ENCODE measurements at regions not wholly inside any gene's neighbourhood (a gene's known extent, or its start where the extent isn't known, plus 50 kb on each side); places are given as distances from the start of the nearest gene placed in this dataset.

DNA sequence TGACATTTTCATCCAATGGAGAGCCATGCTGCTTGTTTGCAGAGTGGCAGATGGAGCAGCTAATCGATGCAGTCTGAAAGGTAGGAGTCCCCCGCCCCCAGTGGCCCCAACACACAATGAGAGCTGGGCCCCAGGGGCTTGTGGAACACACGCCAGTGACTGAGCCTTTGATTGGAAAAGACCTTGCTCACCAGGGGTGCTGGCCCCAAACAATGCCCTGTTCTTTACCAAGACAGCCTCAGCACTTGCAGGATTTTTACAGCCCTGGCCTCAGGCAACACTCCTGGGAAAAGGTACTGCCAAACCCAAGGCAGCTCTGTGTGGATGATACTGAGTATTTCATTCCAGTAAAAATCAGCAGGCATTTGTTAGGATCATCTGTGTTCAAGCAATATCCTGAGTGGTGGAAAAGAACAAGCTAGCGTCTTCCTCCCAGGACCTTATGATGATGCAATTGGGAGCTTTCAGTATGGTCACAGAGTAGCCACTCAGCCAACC, 276.8 kb upstream of the CLINT1 start:
- H2BK120ac ChIP-seq (ENCODE audit: low read depth, low read length), result no peak overlapping the region
- H4K91ac ChIP-seq (ENCODE audit: low read length), result no peak overlapping the region
- DNase-seq, result no peak
- no peak overlapping the region for H2BK5ac ChIP-seq (ENCODE audit: low read depth, low read length, poor library complexity, severe bottlenecking)
- no peaks in the 10 kb centered on the region for H3K9me3 ChIP-seq (ENCODE audit: control insufficient read depth, low read length)
- no peak overlapping the region for H3K4ac ChIP-seq (ENCODE audit: low read depth in 1 of 2, low read length in 2 of 2)
- no peaks in the 10 kb centered on the region for H3K36me3 ChIP-seq (ENCODE audit: control insufficient read depth in 1 of 2, insufficient read depth in 2 of 2, low read depth in 1 of 2, low read length in 2 of 2)
- no peak overlapping the region for H3K9ac ChIP-seq (ENCODE audit: low read length)
- no peak overlapping the region for H2BK15ac ChIP-seq (ENCODE audit: low read depth, poor library complexity, severe bottlenecking)
- 61% methylated on average over 4 of the region's 4 CpGs for WGBS
- H3K4me1 ChIP-seq (ENCODE audit: control insufficient read depth, insufficient read depth, low read depth, low read length), result no peaks in the 10 kb centered on the region
- no peak overlapping the region for H3K14ac ChIP-seq (ENCODE audit: low read length in 2 of 2)
- H3K79me1 ChIP-seq (replicated peaks; ENCODE audit: low read length, poor library complexity, severe bottlenecking), result no peaks in the 10 kb centered on the region
- no peak overlapping the region for H3K23ac ChIP-seq (ENCODE audit: low read length in 2 of 2)
- no peak overlapping the region for H4K8ac ChIP-seq (ENCODE audit: low read length)
- no peak overlapping the region for H2AFZ ChIP-seq (ENCODE audit: low read depth, low read length)
- H2AK5ac ChIP-seq (ENCODE audit: low read length, severe bottlenecking), result no peak overlapping the region
- H2BK12ac ChIP-seq (ENCODE audit: low read length in 2 of 2), result no peak overlapping the region
- no peaks in the 10 kb centered on the region for H3K27me3 ChIP-seq (ENCODE audit: control insufficient read depth in 1 of 2, insufficient read depth in 1 of 2, low read length in 2 of 2)
- no peak overlapping the region for H3K18ac ChIP-seq (ENCODE audit: low read depth in 1 of 2, low read length in 2 of 2)
- H3K27ac ChIP-seq (ENCODE audit: low read length, poor library complexity, severe bottlenecking), result no peak overlapping the region
- H3K4me2 ChIP-seq (ENCODE audit: low read length, poor library complexity, severe bottlenecking), result no peak overlapping the region
- no peak overlapping the region for H3K4me3 ChIP-seq (ENCODE audit: insufficient read depth in 1 of 2, low read depth in 1 of 2, low read length in 2 of 2)

- H3K27ac ChIP-seq (ENCODE audit: low read length, poor library complexity, severe bottlenecking), result no peak overlapping the region
- H3K18ac ChIP-seq (ENCODE audit: low read depth in 1 of 2, low read length in 2 of 2), result no peak overlapping the region
- no peaks in the 10 kb centered on the region for H3K36me3 ChIP-seq (ENCODE audit: control insufficient read depth in 1 of 2, insufficient read depth in 2 of 2, low read depth in 1 of 2, low read length in 2 of 2)
- no peak overlapping the region for H4K8ac ChIP-seq (ENCODE audit: low read length)
- no peak overlapping the region for H2AFZ ChIP-seq (ENCODE audit: low read depth, low read length)
- no CpG with 5 or more reads among the region's 1 CpG for WGBS
- H3K4ac ChIP-seq (ENCODE audit: low read depth in 1 of 2, low read length in 2 of 2), result no peak overlapping the region
- no peaks in the 10 kb centered on the region for H3K9me3 ChIP-seq (ENCODE audit: control insufficient read depth, low read length)
- no peak for DNase-seq
- H3K14ac ChIP-seq (ENCODE audit: low read length in 2 of 2), result no peak overlapping the region
- no peak overlapping the region for H4K91ac ChIP-seq (ENCODE audit: low read length)
- H3K27me3 ChIP-seq (ENCODE audit: control insufficient read depth in 1 of 2, insufficient read depth in 1 of 2, low read length in 2 of 2), result no peaks in the 10 kb centered on the region
- no peak overlapping the region for H3K4me2 ChIP-seq (ENCODE audit: low read length, poor library complexity, severe bottlenecking)
- H3K79me1 ChIP-seq (replicated peaks; ENCODE audit: low read length, poor library complexity, severe bottlenecking), result no peaks in the 10 kb centered on the region
- no peak overlapping the region for H3K4me3 ChIP-seq (ENCODE audit: insufficient read depth in 1 of 2, low read depth in 1 of 2, low read length in 2 of 2)
- H2AK5ac ChIP-seq (ENCODE audit: low read length, severe bottlenecking), result no peak overlapping the region
- no peak overlapping the region for H2BK120ac ChIP-seq (ENCODE audit: low read depth, low read length)
- no peak overlapping the region for H2BK12ac ChIP-seq (ENCODE audit: low read length in 2 of 2)
- H3K23ac ChIP-seq (ENCODE audit: low read length in 2 of 2), result no peak overlapping the region
- no peak overlapping the region for H2BK15ac ChIP-seq (ENCODE audit: low read depth, poor library complexity, severe bottlenecking)
- H3K4me1 ChIP-seq (ENCODE audit: control insufficient read depth, insufficient read depth, low read depth, low read length), result no peaks in the 10 kb centered on the region
- no peak overlapping the region for H2BK5ac ChIP-seq (ENCODE audit: low read depth, low read length, poor library complexity, severe bottlenecking)
- H3K9ac ChIP-seq (ENCODE audit: low read length), result no peak overlapping the region
These were observed 274.4 kb upstream of the CLINT1 start for GRCh38 chr5:158133369-158133768.

GRCh38 chr5:158127536-158127935, 268.6 kb upstream of the CLINT1 start:
- Histone ChIP-seq H4K8ac (ENCODE audit: low read length) (no peak overlapping the region), H2BK12ac (ENCODE audit: low read length in 2 of 2) (no peak overlapping the region), H3K4ac (ENCODE audit: low read depth in 1 of 2, low read length in 2 of 2) (no peak overlapping the region), H3K23ac (ENCODE audit: low read length in 2 of 2) (no peak overlapping the region), H3K36me3 (ENCODE audit: control insufficient read depth in 1 of 2, insufficient read depth in 2 of 2, low read depth in 1 of 2, low read length in 2 of 2) (no peaks in the 10 kb centered on the region), H3K27me3 (ENCODE audit: control insufficient read depth in 1 of 2, insufficient read depth in 1 of 2, low read length in 2 of 2) (no peaks in the 10 kb centered on the region), H2AFZ (ENCODE audit: low read depth, low read length) (no peak overlapping the region), H3K27ac (ENCODE audit: low read length, poor library complexity, severe bottlenecking) (no peak overlapping the region), H3K4me3 (ENCODE audit: insufficient read depth in 1 of 2, low read depth in 1 of 2, low read length in 2 of 2) (no peak overlapping the region), H3K18ac (ENCODE audit: low read depth in 1 of 2, low read length in 2 of 2) (no peak overlapping the region), H3K79me1 (replicated peaks; ENCODE audit: low read length, poor library complexity, severe bottlenecking) (no peaks in the 10 kb centered on the region), H3K4me2 (ENCODE audit: low read length, poor library complexity, severe bottlenecking) (no peak overlapping the region), H4K91ac (ENCODE audit: low read length) (no peak overlapping the region), H2BK5ac (ENCODE audit: low read depth, low read length, poor library complexity, severe bottlenecking) (no peak overlapping the region), H3K4me1 (ENCODE audit: control insufficient read depth, insufficient read depth, low read depth, low read length) (no peaks in the 10 kb centered on the region), H3K9me3 (ENCODE audit: control insufficient read depth, low read length) (no peaks in the 10 kb centered on the region), H2BK15ac (ENCODE audit: low read depth, poor library complexity, severe bottlenecking) (no peak overlapping the region), H2AK5ac (ENCODE audit: low read length, severe bottlenecking) (no peak overlapping the region), H3K9ac (ENCODE audit: low read length) (no peak overlapping the region), H2BK120ac (ENCODE audit: low read depth, low read length) (no peak overlapping the region), H3K14ac (ENCODE audit: low read length in 2 of 2) (no peak overlapping the region)
- 72% methylated on average over 3 of the region's 3 CpGs for WGBS
- no peak for DNase-seq

DNA sequence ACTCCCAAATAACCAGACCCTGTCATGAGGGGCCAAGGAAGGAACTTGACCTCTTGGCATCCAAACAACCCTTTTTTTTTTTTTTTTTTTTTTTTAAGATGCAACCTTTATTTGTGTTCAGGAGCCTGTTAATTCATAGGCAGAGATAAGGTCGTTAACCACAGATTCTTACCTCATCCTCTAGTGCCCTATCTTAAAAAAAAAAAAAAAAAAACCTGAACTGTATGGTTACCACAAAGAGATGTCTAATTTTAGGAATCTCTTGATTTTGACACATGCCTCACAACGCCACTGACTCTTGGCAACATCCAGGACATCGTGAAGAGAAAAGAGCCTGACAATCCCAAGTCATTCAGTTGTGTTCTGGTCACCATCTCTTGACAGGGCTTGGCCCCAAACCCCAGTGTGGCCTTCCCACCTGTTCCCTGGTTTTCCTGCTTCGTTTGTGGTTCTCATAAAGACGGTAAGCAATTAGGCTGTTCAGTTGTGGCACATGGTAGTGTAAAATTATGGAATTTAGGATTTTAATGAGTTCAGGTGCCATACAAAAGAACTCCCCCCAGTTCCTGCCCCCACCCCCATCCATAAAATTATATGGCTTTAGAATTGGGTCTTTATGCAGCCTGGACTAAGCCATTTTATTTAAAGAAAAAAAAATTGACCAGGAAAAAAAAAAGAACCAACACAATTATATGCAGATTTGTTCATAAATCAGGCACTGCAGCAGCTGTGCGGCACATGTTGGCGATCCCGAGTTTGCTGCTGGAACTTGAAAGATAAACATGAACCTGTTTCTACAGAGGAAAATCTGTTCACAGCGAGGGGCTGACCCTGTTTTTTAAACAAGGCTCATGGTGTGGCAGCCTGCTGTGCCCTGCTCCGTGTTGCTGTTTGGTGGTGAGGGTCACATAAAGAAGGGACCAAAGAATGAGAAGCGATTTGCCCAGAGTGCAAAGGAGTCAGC, 267.8 kb upstream of the CLINT1 start:
- no peak overlapping the region for H3K18ac ChIP-seq (ENCODE audit: low read depth in 1 of 2, low read length in 2 of 2)
- no peak overlapping the region for H4K8ac ChIP-seq (ENCODE audit: low read length)
- H3K14ac ChIP-seq (ENCODE audit: low read length in 2 of 2), result no peak overlapping the region
- no peak overlapping the region for H3K4me2 ChIP-seq (ENCODE audit: low read length, poor library complexity, severe bottlenecking)
- H2AK5ac ChIP-seq (ENCODE audit: low read length, severe bottlenecking), result no peak overlapping the region
- no peak overlapping the region for H2AFZ ChIP-seq (ENCODE audit: low read depth, low read length)
- no peak overlapping the region for H3K4ac ChIP-seq (ENCODE audit: low read depth in 1 of 2, low read length in 2 of 2)
- no peak overlapping the region for H3K9ac ChIP-seq (ENCODE audit: low read length)
- no peaks in the 10 kb centered on the region for H3K79me1 ChIP-seq (replicated peaks; ENCODE audit: low read length, poor library complexity, severe bottlenecking)
- no peaks in the 10 kb centered on the region for H3K36me3 ChIP-seq (ENCODE audit: control insufficient read depth in 1 of 2, insufficient read depth in 2 of 2, low read depth in 1 of 2, low read length in 2 of 2)
- no peak overlapping the region for H3K27ac ChIP-seq (ENCODE audit: low read length, poor library complexity, severe bottlenecking)
- no peaks in the 10 kb centered on the region for H3K4me1 ChIP-seq (ENCODE audit: control insufficient read depth, insufficient read depth, low read depth, low read length)
- no peaks in the 10 kb centered on the region for H3K9me3 ChIP-seq (ENCODE audit: control insufficient read depth, low read length)
- no peaks in the 10 kb centered on the region for H3K27me3 ChIP-seq (ENCODE audit: control insufficient read depth in 1 of 2, insufficient read depth in 1 of 2, low read length in 2 of 2)
- no peak overlapping the region for H4K91ac ChIP-seq (ENCODE audit: low read length)
- no peak overlapping the region for H2BK12ac ChIP-seq (ENCODE audit: low read length in 2 of 2)
- WGBS, result 48% methylated on average over 9 of the region's 11 CpGs
- H2BK15ac ChIP-seq (ENCODE audit: low read depth, poor library complexity, severe bottlenecking), result no peak overlapping the region
- H2BK120ac ChIP-seq (ENCODE audit: low read depth, low read length), result no peak overlapping the region
- no peak for DNase-seq
- no peak overlapping the region for H3K4me3 ChIP-seq (ENCODE audit: insufficient read depth in 1 of 2, low read depth in 1 of 2, low read length in 2 of 2)
- no peak overlapping the region for H3K23ac ChIP-seq (ENCODE audit: low read length in 2 of 2)
- no peak overlapping the region for H2BK5ac ChIP-seq (ENCODE audit: low read depth, low read length, poor library complexity, severe bottlenecking)

Measured in mesenchymal stem cell (in vitro differentiated cells and primary cell).